ENCODE measurements at regions not wholly inside any gene's neighbourhood (a gene's known extent, or its start where the extent isn't known, plus 50 kb on each side); places are given as distances from the start of the nearest gene placed in this dataset.

- no peak for DNase-seq
- no peaks in the 10 kb centered on the region for H3K36me3 ChIP-seq (ENCODE audit: control insufficient read depth, insufficient read depth, low read length)
- H3K27me3 Mint-ChIP-seq (ENCODE audit: insufficient read depth) = no peaks in the 10 kb centered on the region
- H3K4me1 ChIP-seq (ENCODE audit: control insufficient read depth, insufficient read depth, low read length) = no peaks in the 10 kb centered on the region
- WGBS, 2 experiments (ENCODE audit: insufficient coverage in 1 of 2, insufficient read length in 1 of 2) = 87 to 100% methylated on average over 1 to 4 of the region's 4 CpGs
- H3K4me1 Mint-ChIP-seq = no peaks in the 10 kb centered on the region
- H3K9ac ChIP-seq (ENCODE audit: extremely low read depth, low read length, poor library complexity, severe bottlenecking) = no peak overlapping the region
- TF ChIP-seq, protein P1, sequence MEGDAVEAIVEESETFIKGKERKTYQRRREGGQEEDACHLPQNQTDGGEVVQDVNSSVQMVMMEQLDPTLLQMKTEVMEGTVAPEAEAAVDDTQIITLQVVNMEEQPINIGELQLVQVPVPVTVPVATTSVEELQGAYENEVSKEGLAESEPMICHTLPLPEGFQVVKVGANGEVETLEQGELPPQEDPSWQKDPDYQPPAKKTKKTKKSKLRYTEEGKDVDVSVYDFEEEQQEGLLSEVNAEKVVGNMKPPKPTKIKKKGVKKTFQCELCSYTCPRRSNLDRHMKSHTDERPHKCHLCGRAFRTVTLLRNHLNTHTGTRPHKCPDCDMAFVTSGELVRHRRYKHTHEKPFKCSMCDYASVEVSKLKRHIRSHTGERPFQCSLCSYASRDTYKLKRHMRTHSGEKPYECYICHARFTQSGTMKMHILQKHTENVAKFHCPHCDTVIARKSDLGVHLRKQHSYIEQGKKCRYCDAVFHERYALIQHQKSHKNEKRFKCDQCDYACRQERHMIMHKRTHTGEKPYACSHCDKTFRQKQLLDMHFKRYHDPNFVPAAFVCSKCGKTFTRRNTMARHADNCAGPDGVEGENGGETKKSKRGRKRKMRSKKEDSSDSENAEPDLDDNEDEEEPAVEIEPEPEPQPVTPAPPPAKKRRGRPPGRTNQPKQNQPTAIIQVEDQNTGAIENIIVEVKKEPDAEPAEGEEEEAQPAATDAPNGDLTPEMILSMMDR (conservative IDR thresholded peaks at IDR 0.05) = no peak
- H3K4me3 ChIP-seq (ENCODE audit: low read length) = no peak overlapping the region
- no peak overlapping the region for H3K4me3 Mint-ChIP-seq
- H3K27ac Mint-ChIP-seq = no peak overlapping the region
- H3K27me3 ChIP-seq (ENCODE audit: control insufficient read depth, insufficient read depth, low read length, poor library complexity, severe bottlenecking) = no peaks in the 10 kb centered on the region
- H3K9me3 ChIP-seq (ENCODE audit: control insufficient read depth, low read length) = no peaks in the 10 kb centered on the region
- H3K27ac ChIP-seq (ENCODE audit: low read depth, low read length) = no peak overlapping the region
- no peaks in the 10 kb centered on the region for H3K36me3 Mint-ChIP-seq (ENCODE audit: low read depth)
- no peaks in the 10 kb centered on the region for H3K9me3 Mint-ChIP-seq
Measured at GRCh38 chr9:24899463-24899862, 353.8 kb upstream of the IZUMO3 start.

GRCh38 chr9:24897826-24898225, 352.1 kb upstream of the IZUMO3 start:
- H3K4me3 ChIP-seq (ENCODE audit: low read length) = no peak overlapping the region
- no peaks in the 10 kb centered on the region for H3K4me1 ChIP-seq (ENCODE audit: control insufficient read depth, insufficient read depth, low read length)
- no peaks in the 10 kb centered on the region for H3K36me3 ChIP-seq (ENCODE audit: control insufficient read depth, insufficient read depth, low read length)
- TF ChIP-seq, protein P1 (conservative IDR thresholded peaks at IDR 0.05) = no peak
- H3K27me3 ChIP-seq (ENCODE audit: control insufficient read depth, insufficient read depth, low read length, poor library complexity, severe bottlenecking) = no peaks in the 10 kb centered on the region
- H3K4me3 Mint-ChIP-seq = no peak overlapping the region
- no peaks in the 10 kb centered on the region for H3K9me3 ChIP-seq (ENCODE audit: control insufficient read depth, low read length)
- H3K27ac ChIP-seq (ENCODE audit: low read depth, low read length) = no peak overlapping the region
- no peaks in the 10 kb centered on the region for H3K36me3 Mint-ChIP-seq (ENCODE audit: low read depth)
- H3K27ac Mint-ChIP-seq = no peak overlapping the region
- WGBS, 2 experiments (ENCODE audit: insufficient coverage in 1 of 2, insufficient read length in 1 of 2) = 92 to 100% methylated on average over 10 to 15 of the region's 15 CpGs
- H3K4me1 Mint-ChIP-seq = no peaks in the 10 kb centered on the region
- H3K9ac ChIP-seq (ENCODE audit: extremely low read depth, low read length, poor library complexity, severe bottlenecking) = no peak overlapping the region
- H3K9me3 Mint-ChIP-seq = peaks cover 8% of the 10 kb centered on the region
- no peak for DNase-seq
- H3K27me3 Mint-ChIP-seq (ENCODE audit: insufficient read depth) = no peaks in the 10 kb centered on the region

DNA sequence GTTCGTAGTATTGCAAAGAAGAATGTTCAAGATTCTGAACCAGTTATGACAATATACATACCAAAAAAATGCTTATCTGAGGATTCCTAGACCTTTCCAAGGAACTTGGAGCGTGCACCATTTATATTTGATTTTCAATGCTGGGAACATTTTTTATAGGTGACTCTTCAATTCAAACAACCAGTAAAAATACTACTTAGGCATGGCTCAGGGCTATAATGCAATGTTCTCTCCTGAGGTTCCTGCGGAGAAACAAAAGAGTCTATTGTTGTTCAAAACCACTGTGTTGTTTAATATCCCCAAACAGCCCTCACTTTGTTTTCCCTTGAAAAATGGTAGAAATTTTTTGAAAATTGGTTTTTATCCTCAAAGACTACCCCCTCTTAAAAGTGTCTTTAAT, 335.7 kb upstream of the IZUMO3 start:
- 71 to 91% methylated on average over 1 to 3 of the region's 3 CpGs for WGBS, 2 experiments (ENCODE audit: insufficient coverage in 1 of 2, insufficient read length in 1 of 2)
- Histone ChIP-seq H3K4me3 (ENCODE audit: low read length) (no peak overlapping the region), H3K9ac (ENCODE audit: extremely low read depth, low read length, poor library complexity, severe bottlenecking) (no peak overlapping the region), H3K9me3 (ENCODE audit: control insufficient read depth, low read length) (no peaks in the 10 kb centered on the region), H3K36me3 (ENCODE audit: control insufficient read depth, insufficient read depth, low read length) (no peaks in the 10 kb centered on the region), H3K27ac (ENCODE audit: low read depth, low read length) (no peak overlapping the region), H3K4me1 (ENCODE audit: control insufficient read depth, insufficient read depth, low read length) (no peaks in the 10 kb centered on the region), H3K27me3 (ENCODE audit: control insufficient read depth, insufficient read depth, low read length, poor library complexity, severe bottlenecking) (no peaks in the 10 kb centered on the region)
- TF ChIP-seq, protein P1 (conservative IDR thresholded peaks at IDR 0.05) = no peak
- Mint-ChIP-seq H3K9me3 (no peaks in the 10 kb centered on the region), H3K27ac (no peak overlapping the region), H3K4me1 (peaks cover 5% of the 10 kb centered on the region), H3K27me3 (ENCODE audit: insufficient read depth) (no peaks in the 10 kb centered on the region), H3K36me3 (ENCODE audit: low read depth) (no peaks in the 10 kb centered on the region), H3K4me3 (no peak overlapping the region)
- DNase-seq = no peak
